Daoy (cell line): ENCODE measurements at regions not wholly inside any gene's neighbourhood (a gene's known extent, or its start where the extent isn't known, plus 50 kb on each side); places are given as distances from the start of the nearest gene placed in this dataset.

Experiments
- DNase-seq: peaks from one replicate; pipeline ENCODE4 v3.0.0-alpha.2; 2015; ENCODE audit warnings: low read depth

DNA sequence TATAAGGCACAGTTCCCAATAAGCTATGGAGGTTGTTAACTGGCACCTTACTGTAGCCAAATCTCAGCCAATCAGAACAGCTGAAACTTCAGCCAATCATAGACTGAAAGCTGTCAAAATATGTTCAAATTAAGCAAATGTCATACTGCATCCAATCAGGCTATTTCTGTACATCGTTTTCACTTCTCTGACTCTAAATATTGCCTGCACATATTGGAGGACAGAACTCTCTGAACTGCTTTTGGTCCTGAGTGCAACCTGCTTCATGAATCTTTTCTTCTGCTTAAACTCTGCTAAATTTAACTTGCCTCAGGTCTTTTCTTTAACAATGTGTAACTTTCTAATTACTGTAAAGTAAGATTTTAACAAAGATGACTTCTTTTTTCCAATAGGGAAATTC is 1198.9 kb upstream of the PCDH7 start:
- no peak for DNase-seq

DNA sequence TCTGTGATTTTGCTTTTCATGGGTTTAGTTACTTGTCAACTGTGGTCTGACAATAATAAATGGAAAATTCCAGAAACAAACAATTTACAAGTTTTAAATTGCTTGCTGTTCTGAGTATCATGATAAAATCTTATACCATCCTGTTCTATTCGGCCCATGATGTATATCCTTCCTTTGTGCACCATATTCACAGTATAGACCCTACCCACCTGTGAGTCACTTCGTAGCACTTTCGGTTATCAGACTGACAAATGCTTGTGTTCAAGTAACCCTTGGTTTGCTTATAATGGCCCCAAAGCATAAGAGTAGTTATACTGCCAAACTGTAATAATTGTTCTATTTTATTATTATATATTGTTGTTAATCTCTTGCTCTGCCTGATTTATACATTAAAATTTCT is 1183.4 kb upstream of the PCDH7 start:
- no peak for DNase-seq

DNA sequence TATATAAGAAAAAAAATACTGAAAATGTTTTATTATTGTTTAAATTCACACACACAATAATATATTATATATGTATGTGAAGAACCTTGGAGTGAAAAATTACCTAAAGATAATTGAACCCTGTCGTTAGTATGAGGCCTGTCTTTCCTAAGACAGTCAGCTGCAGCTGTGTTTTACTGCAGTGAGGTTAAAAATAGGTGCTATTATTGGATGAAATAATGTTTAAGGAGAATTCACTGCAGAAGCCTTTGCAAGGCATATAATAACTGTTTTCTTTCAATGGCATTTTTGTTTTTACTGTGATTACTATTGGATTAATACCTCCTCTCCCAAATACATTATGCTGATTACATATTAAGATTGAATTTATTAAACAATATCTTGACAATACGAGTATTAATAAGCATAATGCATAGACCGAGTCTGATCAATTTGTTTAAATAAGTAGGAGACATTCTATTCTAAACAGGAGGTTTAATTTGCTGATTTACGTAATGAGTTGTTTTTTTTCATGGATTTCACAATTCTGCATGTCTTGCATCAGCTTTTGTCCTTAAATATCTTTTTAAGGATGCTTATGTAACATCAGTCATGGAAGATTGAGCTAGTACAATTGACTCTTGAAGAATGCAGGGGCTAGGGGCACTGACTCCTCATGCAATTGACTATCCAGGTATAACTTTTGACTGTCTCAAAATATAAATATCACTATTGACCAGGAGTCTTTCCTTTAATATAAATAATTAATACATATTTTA is 1181.1 kb upstream of the PCDH7 start:
- no peak for DNase-seq

DNA sequence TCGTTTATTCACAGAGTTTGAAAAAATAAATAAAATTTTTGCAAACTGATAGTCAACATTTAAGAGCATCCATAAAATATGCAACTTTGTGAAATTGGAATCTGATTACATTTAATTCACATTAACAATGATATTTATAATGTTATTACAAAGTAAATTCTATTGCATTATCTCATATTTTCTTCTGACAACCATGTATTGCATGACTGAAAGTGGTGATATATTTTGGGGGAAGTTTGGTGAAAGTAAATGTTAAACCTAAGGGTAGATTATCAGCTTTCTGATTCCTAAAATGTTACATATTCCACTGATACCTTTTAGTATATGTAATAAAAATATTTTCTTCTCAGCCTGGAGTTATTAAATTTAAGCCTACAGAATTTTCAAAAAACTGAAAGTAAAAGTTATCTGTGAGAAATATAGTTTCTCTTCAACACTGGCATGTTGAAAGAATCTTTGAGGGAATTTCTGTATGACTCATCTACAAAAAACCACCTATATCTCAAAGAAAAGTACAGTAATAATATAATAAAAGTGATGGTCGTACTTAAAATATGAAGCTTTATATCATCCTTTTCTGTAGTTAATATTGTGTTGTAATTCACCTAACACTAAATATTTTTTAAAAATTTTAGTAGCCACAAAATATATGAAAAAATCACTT is 1179.6 kb upstream of the PCDH7 start:
- DNase-seq = no peak

GRCh38 chr4:29541757-29542156 is 1178.4 kb upstream of the PCDH7 start:
- no peak for DNase-seq

DNA sequence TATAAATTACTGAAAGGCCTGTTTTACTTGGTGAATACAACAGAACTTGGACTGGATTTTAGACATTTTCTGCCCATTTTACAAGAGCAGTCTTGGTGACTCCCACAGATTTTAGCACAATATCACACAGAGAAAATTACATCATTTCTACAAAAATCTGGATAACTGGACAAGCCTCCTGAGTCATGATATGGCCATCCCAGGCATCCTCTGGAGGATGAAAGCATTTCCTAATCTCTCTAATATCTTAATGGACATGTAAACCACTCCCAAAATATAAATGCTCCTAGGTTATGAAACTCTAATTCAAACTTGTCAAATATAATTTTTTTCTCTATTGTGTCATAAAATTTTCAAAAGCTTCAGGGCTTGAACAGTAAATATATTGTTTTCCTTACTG is 1170.8 kb upstream of the PCDH7 start:
- DNase-seq = no peak

- DNase-seq = no peak
These were observed 1168.3 kb upstream of the PCDH7 start for GRCh38 chr4:29551821-29552220.

DNA sequence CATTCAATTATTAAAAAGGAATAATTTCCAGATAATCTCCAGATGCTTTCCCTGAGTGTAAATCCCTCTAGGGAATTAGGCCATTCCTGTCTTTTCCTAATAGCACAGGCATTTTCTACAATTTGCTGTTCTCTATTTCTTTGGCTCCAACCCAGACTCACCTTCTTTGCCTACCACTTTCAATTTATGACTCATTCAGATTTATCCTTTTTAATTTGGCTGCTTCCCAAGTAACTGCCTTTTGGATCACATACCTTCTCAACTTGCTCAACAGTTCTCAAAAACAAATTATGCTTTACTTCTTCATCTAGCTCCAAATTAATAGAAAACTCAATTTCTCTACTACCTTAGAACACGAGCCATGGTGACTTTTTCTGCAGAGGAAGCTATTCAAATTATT is 1166.3 kb upstream of the PCDH7 start:
- DNase-seq = no peak

DNA sequence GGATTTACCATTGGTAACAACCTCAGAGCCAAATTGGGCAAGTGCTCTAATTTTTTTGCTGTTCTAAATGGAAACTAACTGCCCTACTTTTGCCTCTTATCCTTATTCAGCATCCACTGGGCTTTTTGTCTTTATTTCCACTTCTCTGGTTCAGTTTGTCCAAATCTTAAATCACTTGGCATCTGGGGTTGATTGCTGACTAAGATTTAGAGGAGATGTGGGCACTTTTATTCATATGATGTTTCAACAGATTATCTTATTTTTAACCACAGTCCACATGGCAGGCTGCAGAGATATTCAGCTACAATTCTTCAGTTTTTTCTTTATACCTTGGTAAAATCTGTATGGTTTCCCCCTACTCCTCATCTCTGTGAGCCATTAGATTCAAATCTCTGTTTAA is 1161.4 kb upstream of the PCDH7 start:
- no peak for DNase-seq

GRCh38 chr4:29559286-29559685 is 1160.9 kb upstream of the PCDH7 start:
- no peak for DNase-seq

- no peak for DNase-seq
These were observed 1159.7 kb upstream of the PCDH7 start for GRCh38 chr4:29560452-29560851.

GRCh38 chr4:29565256-29565655 is 1154.9 kb upstream of the PCDH7 start:
- no peak for DNase-seq

- DNase-seq = no peak
These were observed 1153.8 kb upstream of the PCDH7 start for GRCh38 chr4:29566371-29566770.

DNA sequence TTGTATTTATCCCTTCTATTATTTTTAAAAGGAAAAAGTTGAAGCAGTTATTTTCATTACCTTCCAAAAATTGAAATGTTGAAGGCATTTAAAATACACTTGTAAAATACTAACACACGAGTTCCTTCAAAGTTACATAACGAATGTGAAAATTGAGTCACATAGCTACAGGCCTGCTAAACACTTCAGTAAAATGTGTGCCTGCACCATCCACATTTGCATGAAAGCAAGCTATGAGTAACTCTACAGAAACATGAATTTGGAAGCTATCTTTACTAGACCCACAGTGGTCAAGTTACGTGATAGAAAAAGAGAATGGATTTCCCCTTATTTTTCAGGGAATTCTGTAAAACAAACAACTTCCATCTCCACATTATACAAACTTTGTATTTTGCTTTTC is 1148.8 kb upstream of the PCDH7 start:
- DNase-seq = no peak

DNA sequence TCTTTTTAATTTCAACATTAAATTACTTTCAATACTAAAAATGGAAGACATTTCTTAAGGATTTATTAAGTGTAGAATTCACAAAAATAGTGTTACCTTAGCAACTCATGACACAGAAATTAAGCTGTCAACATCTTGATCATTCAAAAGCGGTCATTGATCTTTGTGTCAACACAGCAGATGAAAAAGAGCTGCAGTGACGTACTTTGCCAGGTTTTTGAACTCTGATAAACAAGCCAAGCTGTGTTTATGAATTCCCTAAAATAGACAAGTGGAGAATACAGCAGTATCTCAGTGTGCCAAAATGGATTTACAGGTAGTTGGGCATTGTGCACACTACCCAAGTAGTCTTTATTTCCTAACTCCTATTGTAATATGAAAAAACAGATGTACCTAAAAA is 1141.8 kb upstream of the PCDH7 start:
- DNase-seq = no peak

GRCh38 chr4:29581457-29581856 is 1138.7 kb upstream of the PCDH7 start:
- DNase-seq = no peak

DNA sequence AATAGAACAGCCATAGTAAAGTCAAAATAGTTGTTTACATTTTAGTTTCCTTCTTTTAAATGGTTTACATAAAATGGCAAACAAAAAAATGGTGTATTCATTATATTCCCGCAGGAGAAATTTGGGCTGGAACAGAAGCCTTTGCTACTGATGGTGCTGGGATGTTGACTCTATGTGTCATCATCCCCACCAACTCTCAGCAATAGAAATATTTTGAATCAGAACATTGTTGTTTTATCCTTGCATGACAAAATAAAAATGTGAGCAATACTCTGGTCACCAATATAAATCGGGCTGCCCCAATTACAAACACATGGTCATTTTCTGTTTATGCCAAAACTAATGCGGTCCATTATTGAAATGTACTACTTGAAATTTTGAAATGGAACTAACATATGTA is 1131.6 kb upstream of the PCDH7 start:
- no peak for DNase-seq

DNA sequence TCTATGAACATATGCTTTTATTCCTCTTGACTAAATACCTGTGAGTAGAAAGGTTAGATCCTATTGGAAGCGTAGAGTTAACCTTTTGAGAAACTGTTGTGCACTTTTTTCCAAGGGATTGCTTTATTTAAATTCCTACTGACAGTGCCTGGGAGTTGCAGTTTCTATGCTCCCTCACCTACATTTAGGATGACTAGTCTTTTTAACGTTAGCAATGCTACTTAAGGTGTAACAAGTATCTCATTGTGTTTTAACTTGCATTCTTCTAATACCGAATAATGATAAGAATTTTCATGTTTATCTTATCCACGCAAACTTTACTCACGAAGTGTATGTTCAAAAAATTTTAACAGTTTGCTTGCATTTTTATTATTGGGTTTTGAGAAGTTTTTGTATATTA is 1123.9 kb upstream of the PCDH7 start:
- DNase-seq = no peak

DNA sequence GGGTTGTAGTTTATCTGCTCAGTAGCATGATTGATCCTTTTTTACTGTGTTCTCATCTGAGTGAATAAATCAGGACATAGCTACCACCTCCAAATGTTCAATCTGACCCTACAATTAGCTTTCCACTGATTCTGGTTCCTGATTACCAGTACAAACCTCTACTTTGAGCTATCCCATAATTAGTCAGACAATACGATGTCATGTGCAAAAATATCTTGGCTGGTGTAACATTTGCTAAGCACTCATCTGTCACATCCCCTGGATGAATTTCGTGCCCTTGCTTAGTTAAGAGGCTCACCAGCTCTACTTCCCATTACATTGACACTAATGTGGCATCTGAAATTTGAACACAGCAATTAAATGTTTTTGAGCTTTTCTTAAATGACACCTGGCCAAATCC is 1101.0 kb upstream of the PCDH7 start:
- DNase-seq = no peak

- DNase-seq = no peak
These were observed 1088.0 kb upstream of the PCDH7 start for GRCh38 chr4:29632199-29632598.

DNA sequence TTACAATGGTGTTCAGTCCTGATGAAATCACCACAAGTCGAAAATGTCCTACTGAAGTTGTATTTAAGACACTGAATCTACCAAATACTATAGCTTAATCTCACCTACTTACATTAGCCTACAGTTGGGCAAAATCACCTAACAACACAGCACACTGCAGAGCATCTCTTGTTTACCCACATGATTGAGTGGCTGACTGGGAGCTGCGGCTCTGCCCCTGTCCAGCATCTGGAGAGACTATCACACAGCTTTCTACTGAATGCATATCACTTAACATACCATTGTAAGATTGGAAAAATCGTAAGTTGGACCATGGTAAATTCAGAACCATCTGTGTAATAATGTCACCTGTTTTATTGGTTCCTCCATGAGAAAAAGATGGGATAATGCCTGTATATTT is 1083.2 kb upstream of the PCDH7 start:
- no peak for DNase-seq

GRCh38 chr4:29653221-29653620 is 1066.9 kb upstream of the PCDH7 start:
- DNase-seq = no peak

GRCh38 chr4:29680644-29681043 is 1039.5 kb upstream of the PCDH7 start:
- DNase-seq = no peak

DNA sequence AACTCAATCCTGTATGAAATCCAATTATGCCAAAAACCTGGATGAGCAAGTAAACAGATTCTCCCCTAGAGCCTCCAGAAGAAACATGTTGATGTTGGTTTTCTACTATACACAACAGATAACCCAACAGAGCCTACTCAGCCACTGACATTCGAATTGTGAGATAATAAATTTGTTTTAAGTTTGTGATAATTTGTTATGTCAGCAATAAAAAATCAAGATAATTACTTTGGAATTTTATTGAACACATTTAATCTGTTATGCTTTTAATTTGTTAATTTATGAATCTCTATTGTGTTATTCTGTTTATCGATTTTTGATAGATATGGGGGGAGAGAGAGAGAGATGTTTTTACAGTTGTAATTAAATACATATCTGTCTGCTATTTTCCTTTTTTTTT is 1016.1 kb upstream of the PCDH7 start:
- no peak for DNase-seq
